GM13976 (cell line): ENCODE measurements at regions not wholly inside any gene's neighbourhood (a gene's known extent, or its start where the extent isn't known, plus 50 kb on each side); places are given as distances from the start of the nearest gene placed in this dataset.

Source experiments
- DNase-seq: peaks from one replicate; pipeline ENCODE4 v3.0.0; 2012; ENCODE audit warnings: low spot score
- CTCF ChIP-seq: IDR thresholded peaks from 2 replicates; pipeline ENCODE4 v1.5.1; 2012; ENCODE audit warnings: borderline replicate concordance, mild to moderate bottlenecking; ENCODE audit not compliant: insufficient read depth; ENCODE audit errors: extremely low read depth, missing control alignments, control extremely low read depth
- in situ Hi-C: fragments of 300-500 bp; cut with MboI; formaldehyde crosslinking; loops from one replicate; pipeline ENCODE4 v1.12.0; 2022; ENCODE audit warnings: low sequenced_read_pairs, mixed read lengths, inconsistent platforms; ENCODE audit not compliant: unreplicated experiment

- in situ Hi-C loops = no loop called here
- no peak for DNase-seq
- no peak for TF ChIP-seq CTCF
Measured at GRCh38 chr10:44724415-44725174, 186.5 kb upstream of the TMEM72 start.

DNA sequence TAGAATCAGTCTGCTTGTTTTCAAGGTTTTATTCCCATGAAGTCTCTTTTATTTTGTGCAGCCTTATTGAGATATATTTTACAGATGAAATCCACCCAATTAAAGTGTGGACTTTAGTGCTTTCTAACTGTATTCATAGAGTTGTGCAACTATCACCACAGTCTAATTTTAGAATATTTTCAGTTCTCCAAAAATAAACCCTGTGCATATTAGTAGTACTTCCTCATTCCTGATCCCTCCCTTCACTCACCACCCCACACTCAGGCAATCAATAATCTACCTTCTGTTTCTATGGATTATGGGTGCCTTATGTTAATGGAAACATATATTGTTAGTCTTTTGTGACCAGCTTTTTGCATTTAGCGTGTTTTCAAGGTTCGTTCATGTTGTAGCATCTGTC lies 185.7 kb upstream of the TMEM72 start:
- DNase-seq = no peak
- no peak for TF ChIP-seq CTCF
- in situ Hi-C loops = no loop called here

DNA sequence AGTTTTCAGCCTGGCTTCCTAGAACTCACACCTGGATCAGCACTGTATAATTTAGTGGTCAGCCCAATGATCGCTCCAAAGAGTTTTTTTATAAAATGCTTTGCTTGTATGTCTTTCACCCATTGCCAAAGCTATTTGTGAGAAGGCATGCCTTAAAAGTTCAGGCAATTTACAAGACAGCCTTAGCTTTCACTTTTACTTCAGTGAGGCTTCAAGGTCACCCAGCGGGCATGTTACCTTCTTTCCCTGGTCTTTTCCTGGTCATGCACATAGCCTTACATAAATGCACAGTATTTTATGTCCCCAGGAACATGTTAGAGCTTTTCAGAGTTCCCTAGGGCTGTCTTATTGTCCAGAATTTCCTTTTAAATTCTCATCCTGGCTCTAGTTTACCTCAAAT lies 179.9 kb upstream of the TMEM72 start:
- in situ Hi-C loops = no loop called here
- DNase-seq = no peak
- TF ChIP-seq CTCF = no peak

- DNase-seq = no peak
- in situ Hi-C loops = no loop called here
- no peak for TF ChIP-seq CTCF
Measured at GRCh38 chr10:44733501-44734488, 177.3 kb upstream of the TMEM72 start.

- no peak for TF ChIP-seq CTCF
- in situ Hi-C loops = no loop called here
- no peak for DNase-seq
Measured at GRCh38 chr10:44742248-44742647, 168.9 kb upstream of the TMEM72 start.

DNA sequence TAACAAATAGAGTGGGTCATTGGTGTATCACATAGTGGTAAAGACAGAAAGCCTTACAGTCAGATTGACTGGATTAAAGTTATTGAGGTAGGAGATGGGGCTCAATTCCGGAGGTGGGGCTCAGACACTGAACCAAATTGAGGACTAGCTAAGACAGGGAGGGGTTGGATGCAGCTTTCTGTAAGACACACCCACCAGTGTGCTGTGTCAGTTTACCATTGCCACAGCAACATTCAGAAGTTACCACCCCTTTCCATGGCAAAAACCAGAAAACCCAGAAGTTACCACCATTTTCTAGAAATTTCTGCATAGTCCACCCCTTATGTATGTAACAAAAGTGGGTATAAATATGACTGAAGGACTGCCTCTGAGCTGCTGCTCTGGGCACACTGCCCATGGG lies 167.6 kb upstream of the TMEM72 start:
- in situ Hi-C loops = no loop called here
- no peak for DNase-seq
- no peak for TF ChIP-seq CTCF
